GM21367 (cell line): ENCODE measurements at regions not wholly inside any gene's neighbourhood (a gene's known extent, or its start where the extent isn't known, plus 50 kb on each side); places are given as distances from the start of the nearest gene placed in this dataset.

Source experiments
- ATAC-seq: cut with Tn5 transposase; IDR thresholded peaks from one replicate; pipeline ENCODE4 v1.9.1; 2021; ENCODE audit not compliant: unreplicated experiment

GRCh38 chr11:122285070-122285988 lies 169.3 kb upstream of the BLID start:
- no peak for ATAC-seq

GRCh38 chr11:122280870-122281269 lies 164.9 kb upstream of the BLID start:
- no peak for ATAC-seq

GRCh38 chr11:122279194-122279593 lies 163.2 kb upstream of the BLID start:
- ATAC-seq, result no peak

- no peak for ATAC-seq
Measured at GRCh38 chr11:122277493-122277892, 161.5 kb upstream of the BLID start.

- ATAC-seq, result no peak
Measured at GRCh38 chr11:122276221-122276620, 160.2 kb upstream of the BLID start.

GRCh38 chr11:122275508-122275907 lies 159.5 kb upstream of the BLID start:
- no peak for ATAC-seq

- ATAC-seq, result no peak
Measured at GRCh38 chr11:122273476-122274191, 157.6 kb upstream of the BLID start.

- ATAC-seq, result no peak
Measured at GRCh38 chr11:122271745-122272144, 155.7 kb upstream of the BLID start.

DNA sequence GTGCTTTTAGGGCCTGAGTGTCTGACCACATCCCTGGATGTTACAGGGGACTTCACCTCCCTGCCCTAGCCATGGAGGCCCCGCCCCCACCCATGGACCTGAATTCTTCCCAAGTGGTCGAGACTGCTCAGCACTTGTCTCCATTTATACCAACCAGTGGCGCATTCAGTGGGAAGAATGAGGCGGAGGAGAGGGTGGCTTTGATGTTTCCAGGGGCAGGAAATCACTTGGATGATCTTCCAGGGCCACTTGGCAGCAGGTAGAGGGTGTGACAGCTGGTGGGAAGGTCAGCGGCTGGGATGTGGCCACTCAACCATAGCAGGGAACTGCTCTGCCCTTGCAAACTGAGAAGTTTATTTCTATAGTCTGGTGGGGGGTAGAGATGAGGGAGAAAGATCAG lies 155.1 kb upstream of the BLID start:
- ATAC-seq, result no peak

DNA sequence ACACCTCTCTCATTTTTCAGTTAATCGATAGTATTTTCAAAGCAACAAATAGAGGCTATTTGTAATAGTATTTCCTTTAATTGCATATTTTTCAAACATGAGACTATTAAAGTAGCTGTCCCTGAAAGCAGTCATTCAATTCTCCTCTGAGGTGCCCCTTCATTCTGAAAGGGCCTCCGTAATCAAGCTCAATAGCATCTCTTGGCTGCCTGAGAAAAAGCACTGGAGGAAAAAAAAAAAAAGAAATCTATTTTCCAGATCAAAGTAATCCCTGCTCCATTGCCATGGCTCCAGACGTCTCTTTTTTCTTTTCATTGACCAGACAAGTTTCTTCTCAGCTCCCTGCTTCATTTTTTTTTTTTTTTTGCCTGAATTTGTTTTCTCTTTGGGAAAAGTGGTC lies 154.5 kb upstream of the BLID start:
- no peak for ATAC-seq

GRCh38 chr11:122269824-122270223 lies 153.8 kb upstream of the BLID start:
- ATAC-seq, result no peak

GRCh38 chr11:122268601-122269130 lies 152.7 kb upstream of the BLID start:
- no peak for ATAC-seq

GRCh38 chr11:122267602-122268001 lies 151.6 kb upstream of the BLID start:
- ATAC-seq, result no peak

- ATAC-seq, result no peak
Measured at GRCh38 chr11:122265981-122266380, 150.0 kb upstream of the BLID start.

- no peak for ATAC-seq
Measured at GRCh38 chr11:122264121-122264520, 148.1 kb upstream of the BLID start.

- no peak for ATAC-seq
Measured at GRCh38 chr11:122261546-122261945, 145.5 kb upstream of the BLID start.

DNA sequence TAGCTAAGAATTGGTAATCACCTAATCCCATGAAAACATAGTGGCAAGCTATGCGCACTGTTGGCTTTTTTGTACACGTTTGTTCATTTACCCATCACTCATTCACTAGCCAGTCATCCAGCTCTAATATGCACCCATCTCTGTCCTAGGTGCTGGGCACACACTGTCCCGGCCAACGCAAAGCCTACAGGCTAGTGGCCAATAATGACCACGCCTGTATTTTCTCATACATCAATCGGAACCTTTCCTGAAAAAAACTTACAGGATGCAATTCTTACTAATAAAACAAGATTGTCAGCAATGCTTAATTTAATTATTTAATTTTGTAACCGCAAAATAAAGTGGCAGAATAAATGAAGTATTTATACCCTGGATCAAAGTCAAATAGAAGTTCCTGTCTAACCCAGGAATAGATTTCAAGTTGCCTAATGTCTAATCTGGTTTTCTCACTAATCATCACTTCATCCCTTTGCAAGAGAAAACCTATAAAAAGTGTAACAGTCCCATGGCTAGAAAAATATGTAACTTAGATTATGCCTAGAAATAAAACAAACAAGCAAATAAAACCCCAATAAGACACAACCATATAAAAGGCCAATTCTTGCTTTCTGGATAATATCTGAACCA lies 143.3 kb upstream of the BLID start:
- no peak for ATAC-seq

DNA sequence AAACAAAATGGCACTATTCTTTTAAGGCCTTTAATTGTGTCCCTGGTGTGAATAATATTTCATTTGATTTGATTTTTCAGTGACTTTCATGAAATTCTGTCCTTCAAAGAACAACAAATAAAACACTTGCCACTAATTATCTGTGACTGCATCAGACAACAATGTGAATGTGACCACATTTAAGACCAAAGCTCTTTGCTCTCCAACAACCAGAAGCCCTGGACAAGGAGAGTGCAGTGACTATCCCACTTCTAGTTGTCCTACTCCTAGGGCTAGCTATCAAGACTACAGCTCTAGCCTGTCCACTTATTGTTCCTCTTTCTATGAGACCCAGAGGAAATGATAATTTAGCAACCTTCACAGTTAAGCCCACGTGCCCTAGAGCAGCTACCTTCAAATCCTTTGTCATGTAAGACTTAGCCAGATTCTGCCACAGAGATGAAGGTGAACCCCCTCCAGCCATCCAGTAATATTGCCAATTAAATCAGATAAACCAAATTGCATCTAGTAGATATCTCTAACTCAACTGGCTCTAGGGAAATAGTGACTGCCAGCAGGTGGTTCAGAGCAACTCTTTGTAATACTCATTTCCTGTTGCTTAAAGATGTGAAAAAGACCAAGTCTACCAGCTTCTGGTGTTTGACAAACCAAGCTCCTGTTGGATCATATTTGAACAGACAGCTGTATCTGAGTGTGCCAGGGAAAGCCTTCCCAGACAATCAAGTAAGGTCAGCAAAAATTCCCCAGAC lies 142.6 kb upstream of the BLID start:
- ATAC-seq, result no peak

GRCh38 chr11:122253589-122254231 lies 137.7 kb upstream of the BLID start:
- ATAC-seq, result no peak

DNA sequence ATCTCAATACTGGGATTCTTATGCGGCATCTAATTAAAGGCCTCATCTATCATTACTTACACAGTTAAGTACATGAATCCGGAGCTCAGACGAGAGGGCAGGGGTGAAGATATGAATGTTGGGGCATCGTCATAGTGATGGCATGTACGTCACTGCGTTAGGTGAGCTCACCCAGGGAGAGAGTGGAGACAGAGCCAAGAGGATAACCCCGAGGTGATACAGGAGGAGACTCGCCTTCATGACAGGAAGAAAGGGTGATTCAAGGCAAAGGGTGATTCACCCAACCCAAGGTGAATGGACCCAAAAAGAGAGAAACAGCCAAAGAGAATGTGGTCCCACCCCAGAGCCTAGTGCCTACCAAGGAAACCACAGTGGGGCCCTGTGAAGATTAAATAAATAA lies 132.9 kb upstream of the BLID start:
- ATAC-seq, result no peak
